ENCODE measurements at regions not wholly inside any gene's neighbourhood (a gene's known extent, or its start where the extent isn't known, plus 50 kb on each side); places are given as distances from the start of the nearest gene placed in this dataset.

DNA sequence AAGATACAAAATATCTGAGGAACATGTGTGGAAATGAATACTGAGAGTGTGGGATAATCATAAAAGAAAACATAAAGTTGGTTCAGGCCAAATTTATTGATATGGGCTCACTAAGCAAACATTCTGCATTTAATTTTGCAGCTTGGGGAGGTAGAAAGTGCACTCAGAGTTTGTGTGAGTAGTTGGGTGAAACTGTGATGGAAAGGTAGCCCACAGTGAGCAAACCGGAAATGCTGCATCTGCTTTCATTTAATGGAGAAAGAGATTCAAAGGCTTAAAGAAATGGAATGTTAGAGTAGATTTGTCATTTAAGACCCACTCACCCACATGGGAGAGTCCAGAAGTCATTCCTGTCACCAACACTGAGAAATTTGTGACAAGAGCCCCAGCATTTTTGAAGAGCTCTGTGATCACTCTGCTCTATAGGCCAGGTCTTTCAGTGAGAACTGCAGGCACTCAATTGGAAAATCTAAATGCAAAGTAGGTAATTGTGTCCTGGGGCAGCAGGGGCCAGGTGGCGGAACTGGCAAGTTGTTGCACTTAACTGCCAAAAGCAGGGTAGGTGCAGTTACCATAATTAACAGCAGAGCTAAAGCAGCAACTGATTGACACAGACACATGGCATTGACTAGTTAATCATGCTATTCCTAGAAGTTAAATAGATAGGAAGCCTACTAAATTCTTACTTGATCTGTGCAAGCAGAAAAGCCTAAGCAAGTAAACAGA is 1228.3 kb upstream of the PCDH20 start:
- Histone ChIP-seq H2AFZ (ENCODE audit: low read depth, low read length, severe bottlenecking) (peak overlapping the region; percentile 65), H3K79me2 (ENCODE audit: insufficient read depth, low read length) (no peaks in the 10 kb centered on the region), H3F3A (ENCODE audit: insufficient read depth) (no peaks in the 10 kb centered on the region), H3K9me3 (ENCODE audit: insufficient read depth, low read length) (no peaks in the 10 kb centered on the region; the same call in 1 of the 2 replicates), H3K9ac (ENCODE audit: low read length) (no peak overlapping the region), H3K4me3 (ENCODE audit: insufficient read depth, low read length, poor library complexity, severe bottlenecking) (no peak overlapping the region), H3K4me2 (ENCODE audit: low read depth, low read length, poor library complexity, severe bottlenecking) (peak overlapping the region; percentile 33), H4K20me1 (ENCODE audit: low read depth, low read length) (no peaks in the 10 kb centered on the region), H3K27me3 (ENCODE audit: low read length) (no peaks in the 10 kb centered on the region), H3K36me3 (ENCODE audit: low read length) (no peaks in the 10 kb centered on the region), H3K27ac (ENCODE audit: low read depth, low read length) (peak overlapping the region; percentile 32), H3K9me2 (replicated peaks; ENCODE audit: insufficient read depth, low read length) (no peaks in the 10 kb centered on the region)
- TF ChIP-seq CTCF (IDR thresholded peaks at IDR 0.05; ENCODE audit: insufficient read depth, low read length, poor library complexity, severe bottlenecking) (no peak), EZH2phosphoT487 (conservative IDR thresholded peaks at IDR 0.05; ENCODE audit: low read length) (no peak)

DNA sequence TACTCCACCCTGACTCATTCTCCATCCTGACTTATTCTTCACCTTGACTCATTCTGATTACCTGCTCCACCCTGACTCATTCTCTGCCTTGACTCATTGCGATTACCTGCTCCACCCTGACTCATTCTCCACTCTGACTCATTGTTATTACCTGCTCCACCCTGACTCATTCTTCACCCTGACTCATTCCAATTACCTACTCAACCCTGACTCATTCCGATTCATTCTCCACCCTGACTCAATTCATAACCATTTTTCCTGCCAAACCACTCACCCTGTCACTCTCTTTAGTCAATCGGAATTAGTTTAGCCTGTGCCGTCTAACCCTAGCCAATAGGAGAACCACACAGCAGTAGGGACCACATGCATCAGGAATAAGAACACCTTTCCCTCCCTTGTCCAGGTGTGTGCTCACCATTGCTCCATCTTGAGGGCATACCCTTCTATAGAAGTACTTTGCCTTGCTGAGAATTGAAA is 1227.4 kb upstream of the PCDH20 start:
- TF ChIP-seq EZH2phosphoT487 (conservative IDR thresholded peaks at IDR 0.05; ENCODE audit: low read length), result no peak
- no peak for TF ChIP-seq CTCF (IDR thresholded peaks at IDR 0.05; ENCODE audit: insufficient read depth, low read length, poor library complexity, severe bottlenecking)
- no peak overlapping the region for H2AFZ ChIP-seq (ENCODE audit: low read depth, low read length, severe bottlenecking)
- no peak overlapping the region for H3K4me3 ChIP-seq (ENCODE audit: insufficient read depth, low read length, poor library complexity, severe bottlenecking)
- H3K36me3 ChIP-seq (ENCODE audit: low read length), result no peaks in the 10 kb centered on the region
- no peak overlapping the region for H3K4me2 ChIP-seq (ENCODE audit: low read depth, low read length, poor library complexity, severe bottlenecking)
- H3K9me2 ChIP-seq (replicated peaks; ENCODE audit: insufficient read depth, low read length), result no peaks in the 10 kb centered on the region
- no peak overlapping the region for H3K27ac ChIP-seq (ENCODE audit: low read depth, low read length)
- H3K27me3 ChIP-seq (ENCODE audit: low read length), result no peaks in the 10 kb centered on the region
- no peak overlapping the region for H3K9ac ChIP-seq (ENCODE audit: low read length)
- no peaks in the 10 kb centered on the region; the same call in 1 of the 2 replicates for H3K9me3 ChIP-seq (ENCODE audit: insufficient read depth, low read length)
- H3K79me2 ChIP-seq (ENCODE audit: insufficient read depth, low read length), result no peaks in the 10 kb centered on the region
- no peaks in the 10 kb centered on the region for H3F3A ChIP-seq (ENCODE audit: insufficient read depth)
- no peaks in the 10 kb centered on the region for H4K20me1 ChIP-seq (ENCODE audit: low read depth, low read length)

- Histone ChIP-seq H3K9me3 (ENCODE audit: insufficient read depth, low read length) (no peaks in the 10 kb centered on the region), H3K9ac (ENCODE audit: low read length) (no peak overlapping the region), H3K27me3 (ENCODE audit: low read length) (no peaks in the 10 kb centered on the region), H3K36me3 (ENCODE audit: low read length) (0 out of 2 replicates have a peak, but pooled peaks cover 2% of the 10 kb centered on the region), H3K4me3 (ENCODE audit: insufficient read depth, low read length, poor library complexity, severe bottlenecking) (no peak overlapping the region), H2AFZ (ENCODE audit: low read depth, low read length, severe bottlenecking) (peak overlapping the region; percentile 4), H3K9me2 (replicated peaks; ENCODE audit: insufficient read depth, low read length) (no peaks in the 10 kb centered on the region), H3F3A (ENCODE audit: insufficient read depth) (no peaks in the 10 kb centered on the region), H3K4me2 (ENCODE audit: low read depth, low read length, poor library complexity, severe bottlenecking) (no peak overlapping the region), H3K79me2 (ENCODE audit: insufficient read depth, low read length) (no peaks in the 10 kb centered on the region), H4K20me1 (ENCODE audit: low read depth, low read length) (no peaks in the 10 kb centered on the region), H3K27ac (ENCODE audit: low read depth, low read length) (no peak overlapping the region)
- TF ChIP-seq EZH2phosphoT487 (conservative IDR thresholded peaks at IDR 0.05; ENCODE audit: low read length) (no peak), CTCF (IDR thresholded peaks at IDR 0.05; ENCODE audit: insufficient read depth, low read length, poor library complexity, severe bottlenecking) (no peak)
Measured at GRCh38 chr13:62635161-62635560, 1219.5 kb upstream of the PCDH20 start.

Measured in SU-DHL-6 (cell line).